ENCODE measurements at regions not wholly inside any gene's neighbourhood (a gene's known extent, or its start where the extent isn't known, plus 50 kb on each side); places are given as distances from the start of the nearest gene placed in this dataset.

- intact Hi-C loops (cut with DNase I): no loop called here
- no peak overlapping the region for H3K27ac ChIP-seq
Measured at GRCh38 chr2:155393406-155393805, 694.9 kb downstream of the KCNJ3 start.

DNA sequence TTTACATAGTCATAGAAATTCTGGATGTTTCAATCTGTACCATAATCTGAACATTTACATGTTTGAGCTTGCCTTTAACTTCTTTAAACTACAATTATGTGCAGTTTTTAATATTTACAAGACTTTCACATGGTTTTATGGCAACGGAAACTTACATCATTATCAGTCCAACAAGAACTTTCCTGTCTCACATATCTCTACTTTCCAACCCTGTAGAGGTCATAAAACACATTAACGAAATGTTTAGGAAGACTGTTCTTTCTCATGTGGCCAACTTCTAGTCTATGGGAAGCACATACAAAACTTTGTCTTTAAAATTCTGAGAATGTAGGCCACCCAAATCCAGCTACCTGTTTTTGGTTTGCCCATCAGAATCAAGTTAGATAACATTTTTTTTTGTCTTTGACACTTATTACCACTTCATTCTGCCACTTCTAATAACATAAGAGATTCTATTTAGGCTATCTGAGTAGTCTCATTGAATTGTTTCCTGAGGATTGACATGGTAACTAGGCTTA, 693.2 kb downstream of the KCNJ3 start:
- Histone ChIP-seq H3K4me1 (no peaks in the 10 kb centered on the region), H3K27me3 (no peaks in the 10 kb centered on the region), H3K36me3 (no peaks in the 10 kb centered on the region), H3K4me3 (no peak overlapping the region), H3K9me3 (no peaks in the 10 kb centered on the region), H3K27ac (no peak overlapping the region)
- no peak for DNase-seq
- ATAC-seq: no peak
- 36 to 54% (median 47%) methylated on average over 2 of the region's 2 CpGs for WGBS, 4 donors
- no peak for TF ChIP-seq POLR2A (IDR thresholded peaks at IDR 0.05)
- TF ChIP-seq, protein P1, sequence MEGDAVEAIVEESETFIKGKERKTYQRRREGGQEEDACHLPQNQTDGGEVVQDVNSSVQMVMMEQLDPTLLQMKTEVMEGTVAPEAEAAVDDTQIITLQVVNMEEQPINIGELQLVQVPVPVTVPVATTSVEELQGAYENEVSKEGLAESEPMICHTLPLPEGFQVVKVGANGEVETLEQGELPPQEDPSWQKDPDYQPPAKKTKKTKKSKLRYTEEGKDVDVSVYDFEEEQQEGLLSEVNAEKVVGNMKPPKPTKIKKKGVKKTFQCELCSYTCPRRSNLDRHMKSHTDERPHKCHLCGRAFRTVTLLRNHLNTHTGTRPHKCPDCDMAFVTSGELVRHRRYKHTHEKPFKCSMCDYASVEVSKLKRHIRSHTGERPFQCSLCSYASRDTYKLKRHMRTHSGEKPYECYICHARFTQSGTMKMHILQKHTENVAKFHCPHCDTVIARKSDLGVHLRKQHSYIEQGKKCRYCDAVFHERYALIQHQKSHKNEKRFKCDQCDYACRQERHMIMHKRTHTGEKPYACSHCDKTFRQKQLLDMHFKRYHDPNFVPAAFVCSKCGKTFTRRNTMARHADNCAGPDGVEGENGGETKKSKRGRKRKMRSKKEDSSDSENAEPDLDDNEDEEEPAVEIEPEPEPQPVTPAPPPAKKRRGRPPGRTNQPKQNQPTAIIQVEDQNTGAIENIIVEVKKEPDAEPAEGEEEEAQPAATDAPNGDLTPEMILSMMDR (IDR thresholded peaks at IDR 0.05): no peak
- intact Hi-C loops (cut with DNase I): no loop called here

More at GRCh38 chr2:155393406-155393805, 694.9 kb downstream of the KCNJ3 start:
- no peaks in the 10 kb centered on the region for H3K4me1 ChIP-seq
- no peak for DNase-seq
- no peaks in the 10 kb centered on the region for H3K9me3 ChIP-seq
- H3K27me3 ChIP-seq: no peaks in the 10 kb centered on the region
- H3K4me3 ChIP-seq: no peak overlapping the region
- TF ChIP-seq POLR2A (IDR thresholded peaks at IDR 0.05): no peak
- TF ChIP-seq, protein P1 (IDR thresholded peaks at IDR 0.05): no peak
- no peak for ATAC-seq
- H3K36me3 ChIP-seq: no peaks in the 10 kb centered on the region

DNA sequence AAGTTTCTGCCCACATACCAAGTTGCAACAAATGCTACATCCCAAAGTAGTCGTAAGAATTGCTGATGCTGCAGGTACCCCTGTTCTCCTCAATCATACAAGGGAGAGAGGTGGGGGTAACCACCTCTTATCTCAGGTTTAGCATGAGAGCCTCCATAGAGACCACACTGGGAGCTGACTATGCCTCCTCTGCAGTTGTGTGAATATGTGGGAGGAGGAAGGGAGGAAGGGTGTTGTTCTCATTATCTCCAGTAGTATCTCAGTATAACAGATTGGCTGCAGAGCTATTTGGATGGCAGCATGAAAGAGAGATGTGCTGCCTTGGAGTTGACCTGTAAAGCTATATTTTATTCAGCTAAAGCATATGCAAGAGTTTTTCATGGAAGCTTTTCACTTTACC, 690.7 kb downstream of the KCNJ3 start:
- DNase-seq: no peak
- Histone ChIP-seq H3K4me1 (no peaks in the 10 kb centered on the region), H3K27me3 (no peaks in the 10 kb centered on the region), H3K9me3 (no peaks in the 10 kb centered on the region), H3K27ac (no peak overlapping the region), H3K4me3 (no peak overlapping the region), H3K36me3 (no peaks in the 10 kb centered on the region)
- 82 to 87% (median 87%) methylated on average over 1 of the region's 1 CpG for WGBS, 4 donors
- TF ChIP-seq POLR2A (IDR thresholded peaks at IDR 0.05): no peak
- TF ChIP-seq, protein P1 (IDR thresholded peaks at IDR 0.05): no peak
- no peak for ATAC-seq
- intact Hi-C loops (cut with DNase I): loop anchor here in 1 of 10 donors (10.0 kb wide), 1 partner anchor 1206 kb away; no protein-coding TSS in a partner anchor

- no peaks in the 10 kb centered on the region for H3K27me3 ChIP-seq
- no peak for TF ChIP-seq POLR2A (IDR thresholded peaks at IDR 0.05)
- TF ChIP-seq, protein P1 (IDR thresholded peaks at IDR 0.05): no peak
- intact Hi-C loops (cut with DNase I): loop anchor here in 3 of 10 donors (5.0 to 10.0 kb wide), 3 partner anchors 1208 to 1803 kb away; no protein-coding TSS in a partner anchor
- DNase-seq (no peak), ATAC-seq (no peak)
- H3K4me1 ChIP-seq: no peaks in the 10 kb centered on the region
- no peaks in the 10 kb centered on the region for H3K36me3 ChIP-seq
- no peaks in the 10 kb centered on the region for H3K9me3 ChIP-seq
- H3K4me3 ChIP-seq: no peak overlapping the region
- H3K27ac ChIP-seq: no peak overlapping the region
- 68 to 79% (median 74%) methylated on average over 3 of the region's 3 CpGs for WGBS, 4 donors
Measured at GRCh38 chr2:155384555-155385123, 686.1 kb downstream of the KCNJ3 start.

Measured in heart left ventricle (tissue), 16 donors.